Keratinocyte (primary cell): ENCODE measurements at regions not wholly inside any gene's neighbourhood (a gene's known extent, or its start where the extent isn't known, plus 50 kb on each side); places are given as distances from the start of the nearest gene placed in this dataset.

ENCODE experiments used
- DNase-seq: peaks from one replicate; pipeline ENCODE4 v3.0.0-alpha.2; 2011; ENCODE audit warnings: low read depth, missing footprints, low spot score
- FAIRE-seq: peaks from 2 replicates; lab custom pipeline; 2011; peaks lifted over from hg19 to GRCh38; lab: Jason Lieb, UNC
- H2AFZ ChIP-seq: 2 replicates; pipeline ENCODE4 v1.6.0; 2012; ENCODE audit warnings: low read length, control low read depth, inconsistent platforms; ENCODE audit not compliant: control insufficient read depth
- H3K27ac ChIP-seq: 2 replicates; pipeline ENCODE4 v1.5.1; 2011; ENCODE audit warnings: low read length; ENCODE audit not compliant: control insufficient read depth, insufficient read depth
- H3K27me3 ChIP-seq: 3 replicates; pipeline ENCODE4 v1.6.0; 2011; ENCODE audit warnings: low read length; ENCODE audit not compliant: control insufficient read depth, insufficient read depth; ENCODE audit errors: extremely low read depth
- H3K36me3 ChIP-seq, 2 experiments: 2 replicates in 1 of 2; 3 replicates in 1 of 2; pipeline ENCODE4 v1.5.1; 2011; ENCODE audit warnings: low read length in 2 of 2, mild to moderate bottlenecking in 1 of 2; ENCODE audit not compliant: control insufficient read depth in 2 of 2, insufficient read depth in 2 of 2; ENCODE audit errors: extremely low read depth in 1 of 2
- H3K4me1 ChIP-seq: 3 replicates; pipeline ENCODE4 v1.5.1; 2011; ENCODE audit warnings: low read length; ENCODE audit not compliant: control insufficient read depth, insufficient read depth; ENCODE audit errors: extremely low read depth
- H3K4me2 ChIP-seq: 3 replicates; pipeline ENCODE4 v1.6.0; 2011; ENCODE audit warnings: low read depth, low read length; ENCODE audit not compliant: control insufficient read depth, insufficient read depth; ENCODE audit errors: extremely low read depth
- H3K4me3 ChIP-seq, 3 experiments: fragments of 200-600 bp in 1 of 3; sonication (generic) in 1 of 3; 2 replicates in 2 of 3; 3 replicates in 1 of 3; pipeline ENCODE4 v1.5.1; 2011 to 2016; ENCODE audit warnings: low read length in 3 of 3, mild to moderate bottlenecking in 3 of 3, control low read depth in 2 of 3, inconsistent platforms in 1 of 3, low read depth in 1 of 3, mixed read lengths in 1 of 3, mixed run types in 1 of 3, moderate library complexity in 1 of 3; ENCODE audit not compliant: control insufficient read depth in 2 of 3, insufficient read depth in 2 of 3; ENCODE audit errors: extremely low read depth in 1 of 3
- H3K79me2 ChIP-seq: 2 replicates; pipeline ENCODE4 v1.6.0; 2012; ENCODE audit warnings: low read length; ENCODE audit not compliant: control insufficient read depth, insufficient read depth
- H3K9ac ChIP-seq: 3 replicates; pipeline ENCODE4 v1.6.0; 2011; ENCODE audit warnings: low read length; ENCODE audit not compliant: control insufficient read depth, insufficient read depth; ENCODE audit errors: extremely low read depth
- H3K9me1 ChIP-seq: 3 replicates; pipeline ENCODE4 v1.6.0; 2011; ENCODE audit warnings: low read length; ENCODE audit not compliant: control insufficient read depth, insufficient read depth; ENCODE audit errors: extremely low read depth
- H3K9me3 ChIP-seq: 2 replicates; pipeline ENCODE4 v1.5.1; 2012; ENCODE audit warnings: low read depth, low read length; ENCODE audit not compliant: control insufficient read depth
- H4K20me1 ChIP-seq: 3 replicates; pipeline ENCODE4 v1.6.0; 2011; ENCODE audit warnings: low read length; ENCODE audit not compliant: control insufficient read depth, insufficient read depth; ENCODE audit errors: extremely low read depth
- CTCF ChIP-seq, 3 experiments: IDR thresholded peaks in 1 of 3; conservative IDR thresholded peaks in 1 of 3; optimal IDR thresholded peaks in 1 of 3; 2 replicates in 2 of 3; 3 replicates in 1 of 3; pipeline versions ENCODE3 to v1.5.1; 2011; ENCODE audit warnings: low read length in 3 of 3, mild to moderate bottlenecking in 3 of 3, moderate library complexity in 2 of 3, control low read depth in 1 of 3, inconsistent platforms in 1 of 3; ENCODE audit not compliant: insufficient read depth in 2 of 3; ENCODE audit errors: extremely low read depth in 1 of 3
- EZH2 ChIP-seq: IDR thresholded peaks from one replicate; pipeline ENCODE4 v1.6.1; 2012; ENCODE audit warnings: inconsistent platforms, mild to moderate bottlenecking, low read length, moderate library complexity
- dilution Hi-C: fragments of 300-500 bp; cut with MboI; formaldehyde crosslinking; loops from one replicate; pipeline ENCODE4 v1.7.0; 2020; ENCODE audit warnings: low sequenced_read_pairs; ENCODE audit not compliant: extremely low pct_ligation_motif_present

- DNase-seq (no peak), FAIRE-seq (no peak)
- no peaks in the 10 kb centered on the region for H3K36me3 ChIP-seq
- H3K9ac ChIP-seq, result no peak overlapping the region
- H3K27ac ChIP-seq, result no peak overlapping the region
- no peaks in the 10 kb centered on the region for H3K9me3 ChIP-seq
- H2AFZ ChIP-seq, result no peak overlapping the region
- no peaks in the 10 kb centered on the region for H3K79me2 ChIP-seq
- dilution Hi-C loops, result no loop called here
- no peak overlapping the region for H3K4me2 ChIP-seq
- no peaks in the 10 kb centered on the region for H3K4me1 ChIP-seq
- TF ChIP-seq EZH2, result no peak
- H3K4me3 ChIP-seq, result no peak overlapping the region
- no peaks in the 10 kb centered on the region for H3K27me3 ChIP-seq
- H3K9me1 ChIP-seq, result no peaks in the 10 kb centered on the region
- no peaks in the 10 kb centered on the region for H4K20me1 ChIP-seq
Observed at GRCh38 chr12:91423693-91424050, 241.1 kb upstream of the DCN start.

GRCh38 chr12:91422811-91423692 is 240.4 kb upstream of the DCN start:
- Histone ChIP-seq H3K9me3 (no peaks in the 10 kb centered on the region), H3K36me3 (no peaks in the 10 kb centered on the region), H3K4me1 (no peaks in the 10 kb centered on the region), H2AFZ (no peak overlapping the region), H3K27me3 (no peaks in the 10 kb centered on the region), H3K9ac (no peak overlapping the region), H3K79me2 (no peaks in the 10 kb centered on the region), H3K4me3 (no peak overlapping the region), H4K20me1 (no peaks in the 10 kb centered on the region), H3K9me1 (no peaks in the 10 kb centered on the region), H3K27ac (no peak overlapping the region), H3K4me2 (no peak overlapping the region)
- TF ChIP-seq EZH2, result no peak
- no peak for TF ChIP-seq CTCF (optimal IDR thresholded peaks at IDR 0.05 in 1 of 3, IDR thresholded peaks at IDR 0.05 in 1 of 3, conservative IDR thresholded peaks at IDR 0.05 in 1 of 3; ENCODE audit: extremely low read depth in 1 of 3, insufficient read depth in 2 of 3, low read length in 3 of 3)
- dilution Hi-C loops, result no loop called here
- DNase-seq (no peak), FAIRE-seq (no peak)
